B cell (primary cell): ENCODE measurements at regions not wholly inside any gene's neighbourhood (a gene's known extent, or its start where the extent isn't known, plus 50 kb on each side); places are given as distances from the start of the nearest gene placed in this dataset.

Experiments used
- ATAC-seq: fragments of 200-7000 bp; cut with Tn5 transposase; one replicate; pipeline ENCODE4 v1.10.0; 2021; ENCODE audit warnings: low read depth, mild to moderate bottlenecking, moderate number of reproducible peaks, moderate library complexity
- CTCF ChIA-PET: fragments of 350-600 bp; sonication (Branson Sonifier 250); formaldehyde crosslinking; loops from one replicate; lab custom pipeline; 2021; ENCODE audit warnings: antibody characterized with exemption, inconsistent platforms; lab: Charles Lee
- POLR2A ChIA-PET: fragments of 350-600 bp; sonication (Branson Sonifier 250); formaldehyde crosslinking; loops from one replicate; lab custom pipeline; 2021; ENCODE audit warnings: antibody characterized with exemption; lab: Charles Lee
- DNase-seq: peaks from one replicate; pipeline ENCODE4 v3.0.0; 2013
- H2AFZ ChIP-seq: 2 replicates; pipeline ENCODE4 v1.6.1; 2012; ENCODE audit warnings: mild to moderate bottlenecking, low read depth, low read length; ENCODE audit not compliant: insufficient read depth, poor library complexity, severe bottlenecking
- H3K27ac ChIP-seq, 2 donors: 1 replicate in 1 of 2; 2 replicates in 1 of 2; pipeline ENCODE4 v1.5.1; 2012 to 2013; ENCODE audit warnings: low read length in 2 of 2, mild to moderate bottlenecking in 2 of 2, moderate library complexity in 1 of 2
- H3K27me3 ChIP-seq, 4 experiments: fragments of 200-600 bp in 1 of 4; sonication (generic) in 1 of 4; replicated peaks in 1 of 4; 1 replicate in 2 of 4; 2 replicates in 2 of 4; pipeline versions ENCODE4 v1.6.1 to v1.7.0; 2013 to 2016; ENCODE audit warnings: low read length in 3 of 4, mild to moderate bottlenecking in 2 of 4, mixed read lengths in 1 of 4, moderate library complexity in 1 of 4; ENCODE audit not compliant: insufficient read depth in 4 of 4, control insufficient read depth in 3 of 4; ENCODE audit errors: control extremely low read depth in 1 of 4
- H3K36me3 ChIP-seq, 2 experiments: replicated peaks in 1 of 2; 1 replicate in 1 of 2; 2 replicates in 1 of 2; pipeline versions ENCODE4 v1.6.1 to v1.7.1; 2013; ENCODE audit warnings: low read length in 1 of 2; ENCODE audit not compliant: insufficient read depth in 2 of 2, control insufficient read depth in 1 of 2; ENCODE audit errors: control extremely low read depth in 1 of 2, extremely low read depth in 1 of 2
- H3K4me1 ChIP-seq, 2 donors: fragments of 200-600 bp in 1 of 2; sonication (generic) in 1 of 2; 1 replicate in 1 of 2; 2 replicates in 1 of 2; pipeline versions ENCODE4 v1.5.1 to v1.6.1; 2013 to 2017; ENCODE audit warnings: low read length in 2 of 2; ENCODE audit not compliant: control insufficient read depth in 2 of 2, insufficient read depth in 2 of 2
- H3K4me2 ChIP-seq: replicated peaks from 2 replicates; pipeline ENCODE3; 2012; ENCODE audit warnings: mild to moderate bottlenecking, low read depth, low read length; ENCODE audit not compliant: poor library complexity, severe bottlenecking
- H3K4me3 ChIP-seq, 5 experiments: fragments of 200-600 bp in 1 of 5; sonication (generic) in 1 of 5; 1 replicate in 3 of 5; 2 replicates in 2 of 5; pipeline versions ENCODE4 v1.5.1 to v1.7.0; 2011 to 2016; ENCODE audit warnings: low read length in 4 of 5, mild to moderate bottlenecking in 4 of 5, low read depth in 2 of 5, control low read depth in 1 of 5, moderate library complexity in 1 of 5; ENCODE audit not compliant: insufficient read depth in 1 of 5; ENCODE audit errors: control extremely low read depth in 1 of 5, extremely low read depth in 1 of 5
- H3K79me2 ChIP-seq: fragments of 200-600 bp; sonication (generic); one replicate; pipeline ENCODE4 v1.6.0; 2016; ENCODE audit warnings: low read length; ENCODE audit not compliant: control insufficient read depth, insufficient read depth
- H3K9ac ChIP-seq: fragments of 200-600 bp; sonication (generic); 2 replicates; pipeline ENCODE4 v1.6.1; 2017; ENCODE audit warnings: mild to moderate bottlenecking, low read length, moderate library complexity
- H3K9me3 ChIP-seq, 3 donors: one replicate each; pipeline versions ENCODE4 v1.6.1 to v1.7.1; 2013; ENCODE audit warnings: low read length in 2 of 3; ENCODE audit not compliant: control insufficient read depth in 2 of 3, insufficient read depth in 1 of 3; ENCODE audit errors: control extremely low read depth in 1 of 3
- H4K20me1 ChIP-seq: 2 replicates; pipeline ENCODE4 v1.6.0; 2012; ENCODE audit warnings: mild to moderate bottlenecking, low read length; ENCODE audit not compliant: insufficient read depth, control insufficient read depth, poor library complexity, severe bottlenecking
- H3K27ac Mint-ChIP-seq: one replicate; pipeline ENCODE4 v1.8.0; 2021; ENCODE audit warnings: mixed read lengths
- H3K27me3 Mint-ChIP-seq: one replicate; pipeline ENCODE4 v1.8.0; 2021; ENCODE audit warnings: mixed read lengths
- H3K4me1 Mint-ChIP-seq: one replicate; pipeline ENCODE4 v1.8.0; 2021; ENCODE audit warnings: mixed read lengths
- H3K4me3 Mint-ChIP-seq: one replicate; pipeline ENCODE4 v1.8.0; 2021; ENCODE audit warnings: mixed read lengths
- H3K9me3 Mint-ChIP-seq: one replicate; pipeline ENCODE4 v1.8.0; 2022; ENCODE audit warnings: mixed read lengths; ENCODE audit not compliant: insufficient read depth
- EZH2 ChIP-seq: IDR thresholded peaks from 2 replicates; pipeline ENCODE4 v1.6.1; 2012; ENCODE audit warnings: borderline replicate concordance, low read depth, mild to moderate bottlenecking, moderate library complexity, low read length; ENCODE audit not compliant: insufficient read depth, poor library complexity, severe bottlenecking
- WGBS: methylation state at CpG from one replicate; pipeline ENCODE4 v1.1.5; 2013; ENCODE audit warnings: missing lambda C conversion rate; ENCODE audit not compliant: insufficient coverage; 5-methylcytosine and 5-hydroxymethylcytosine counted together
- intact Hi-C: fragments of 100-400 bp; cut with micrococcal nuclease; formaldehyde crosslinking; loops from one replicate; pipeline ENCODE4 v1.10.0; 2022
- TF ChIP-seq, protein P1 (sequence below): fragments of 200-600 bp; IDR thresholded peaks from one replicate; pipeline ENCODE4 v1.8.0; 2022; ENCODE audit warnings: antibody characterized with exemption, mild to moderate bottlenecking

DNA sequence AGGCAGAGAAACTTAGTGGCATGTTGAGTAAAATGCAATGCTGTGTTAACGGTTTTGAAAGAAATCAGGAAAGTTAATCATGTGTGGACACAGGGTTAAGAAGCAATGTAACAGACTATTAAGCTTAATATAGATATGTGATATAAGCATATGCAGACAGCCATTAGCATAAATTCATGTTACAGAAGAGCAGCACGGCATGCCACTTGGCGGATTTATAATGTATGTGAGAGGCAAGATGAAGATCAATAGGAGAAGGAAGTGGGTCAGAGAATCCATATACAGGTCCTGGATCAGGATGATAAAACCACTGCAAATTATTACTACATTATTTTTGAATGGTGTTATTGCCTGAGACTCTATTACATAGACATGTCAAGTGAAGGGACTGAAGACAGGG lies 694.3 kb downstream of the MCTP2 start:
- no peaks in the 10 kb centered on the region for H3K9me3 Mint-ChIP-seq
- CTCF ChIA-PET, result interaction anchor here (0.6 kb wide), 1 partner anchor 1179 kb away, joined by 3 read pairs; no protein-coding TSS in a partner anchor
- H3K27me3 Mint-ChIP-seq, result no peaks in the 10 kb centered on the region
- Histone ChIP-seq H2AFZ (no peak overlapping the region), H4K20me1 (no peaks in the 10 kb centered on the region), H3K4me3 (no peak overlapping the region), H3K9me3 (no peaks in the 10 kb centered on the region), H3K79me2 (no peaks in the 10 kb centered on the region), H3K4me1 (no peaks in the 10 kb centered on the region), H3K4me2 (no peak overlapping the region), H3K27me3 (no peaks in the 10 kb centered on the region), H3K9ac (no peak overlapping the region), H3K36me3 (no peaks in the 10 kb centered on the region), H3K27ac (no peak overlapping the region)
- H3K4me3 Mint-ChIP-seq, result no peak overlapping the region
- POLR2A ChIA-PET, result no interaction called here
- ATAC-seq (no peak), DNase-seq (no peak)
- no CpG with 5 or more reads among the region's 3 CpGs for WGBS
- no peak overlapping the region for H3K27ac Mint-ChIP-seq
- no peak for TF ChIP-seq EZH2
- TF ChIP-seq, protein P1, sequence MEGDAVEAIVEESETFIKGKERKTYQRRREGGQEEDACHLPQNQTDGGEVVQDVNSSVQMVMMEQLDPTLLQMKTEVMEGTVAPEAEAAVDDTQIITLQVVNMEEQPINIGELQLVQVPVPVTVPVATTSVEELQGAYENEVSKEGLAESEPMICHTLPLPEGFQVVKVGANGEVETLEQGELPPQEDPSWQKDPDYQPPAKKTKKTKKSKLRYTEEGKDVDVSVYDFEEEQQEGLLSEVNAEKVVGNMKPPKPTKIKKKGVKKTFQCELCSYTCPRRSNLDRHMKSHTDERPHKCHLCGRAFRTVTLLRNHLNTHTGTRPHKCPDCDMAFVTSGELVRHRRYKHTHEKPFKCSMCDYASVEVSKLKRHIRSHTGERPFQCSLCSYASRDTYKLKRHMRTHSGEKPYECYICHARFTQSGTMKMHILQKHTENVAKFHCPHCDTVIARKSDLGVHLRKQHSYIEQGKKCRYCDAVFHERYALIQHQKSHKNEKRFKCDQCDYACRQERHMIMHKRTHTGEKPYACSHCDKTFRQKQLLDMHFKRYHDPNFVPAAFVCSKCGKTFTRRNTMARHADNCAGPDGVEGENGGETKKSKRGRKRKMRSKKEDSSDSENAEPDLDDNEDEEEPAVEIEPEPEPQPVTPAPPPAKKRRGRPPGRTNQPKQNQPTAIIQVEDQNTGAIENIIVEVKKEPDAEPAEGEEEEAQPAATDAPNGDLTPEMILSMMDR, result no peak
- intact Hi-C loops, result no loop called here
- no peaks in the 10 kb centered on the region for H3K4me1 Mint-ChIP-seq

DNA sequence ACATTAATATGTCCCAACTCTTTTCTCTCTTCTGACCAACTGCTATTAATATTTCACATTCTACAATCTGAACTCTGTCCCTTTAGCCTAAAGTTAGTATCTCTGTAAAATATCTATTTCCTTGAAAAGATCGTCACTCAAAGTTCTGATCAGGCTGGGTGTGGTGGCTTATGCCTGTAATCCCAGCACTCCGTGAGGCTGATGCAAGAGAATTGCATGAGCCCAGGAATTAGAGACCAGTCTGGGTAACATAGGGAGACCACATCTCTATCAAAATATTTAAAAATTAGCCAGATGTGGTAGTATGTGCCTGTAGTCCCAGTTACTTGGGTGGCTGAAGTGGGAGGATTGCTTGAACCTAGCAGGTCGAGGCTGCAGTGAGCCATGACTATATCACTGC lies 695.6 kb downstream of the MCTP2 start:
- Histone ChIP-seq H3K27ac (no peak overlapping the region), H3K79me2 (no peaks in the 10 kb centered on the region), H3K4me1 (no peaks in the 10 kb centered on the region)

More for the DNA sequence above, 695.6 kb downstream of the MCTP2 start:
- no peaks in the 10 kb centered on the region for H3K9me3 ChIP-seq
- no peak overlapping the region for H3K4me2 ChIP-seq
- no peaks in the 10 kb centered on the region for H3K27me3 Mint-ChIP-seq
- no peaks in the 10 kb centered on the region for H3K9me3 Mint-ChIP-seq
- ATAC-seq (no peak), DNase-seq (no peak)
- H3K27ac Mint-ChIP-seq, result no peak overlapping the region
- no peak overlapping the region for H3K9ac ChIP-seq
- no peaks in the 10 kb centered on the region for H3K36me3 ChIP-seq
- H3K4me3 ChIP-seq, result no peak overlapping the region
- H3K27me3 ChIP-seq, result no peaks in the 10 kb centered on the region
- TF ChIP-seq, protein P1, result no peak
- no peak for TF ChIP-seq EZH2
- no peak overlapping the region for H2AFZ ChIP-seq
- no peaks in the 10 kb centered on the region for H4K20me1 ChIP-seq
- no peak overlapping the region for H3K4me3 Mint-ChIP-seq
- ChIA-PET POLR2A (no interaction called here), CTCF (no interaction called here)
- H3K4me1 Mint-ChIP-seq, result no peaks in the 10 kb centered on the region
- 100% methylated on average over 1 of the region's 3 CpGs for WGBS
- intact Hi-C loops, result no loop called here
